AML-193 (cell line): ENCODE measurements at regions not wholly inside any gene's neighbourhood (a gene's known extent, or its start where the extent isn't known, plus 50 kb on each side); places are given as distances from the start of the nearest gene placed in this dataset.

Experiments used
- DNase-seq, 2 experiments: peaks; one replicate each; lab custom pipeline; 2025; lab: John Stamatoyannopoulos, UW

- no peak for DNase-seq
Observed at GRCh38 chr6:18674346-18674745, 287.2 kb downstream of the RNF144B start.

- no peak for DNase-seq
Observed at GRCh38 chr6:18675881-18676280, 288.7 kb downstream of the RNF144B start.

- no peak for DNase-seq
Observed at GRCh38 chr6:18676548-18676947, 289.4 kb downstream of the RNF144B start.

- no peak for DNase-seq
Observed at GRCh38 chr6:18680842-18681241, 293.7 kb downstream of the RNF144B start.

GRCh38 chr6:18681832-18682503 is 294.8 kb downstream of the RNF144B start:
- DNase-seq = no peak

- DNase-seq = no peak
Observed at GRCh38 chr6:18684343-18684742, 297.2 kb downstream of the RNF144B start.

- DNase-seq = no peak
Observed at GRCh38 chr6:18692929-18693685, 306.0 kb downstream of the RNF144B start.

GRCh38 chr6:18693881-18694280 is 306.7 kb downstream of the RNF144B start:
- DNase-seq = no peak

- DNase-seq = no peak
Observed at GRCh38 chr6:18703546-18703945, 316.4 kb downstream of the RNF144B start.

GRCh38 chr6:18707714-18708439 is 320.7 kb downstream of the RNF144B start:
- no peak for DNase-seq

GRCh38 chr6:18712595-18712994 is 325.4 kb downstream of the RNF144B start:
- DNase-seq = no peak

GRCh38 chr6:18720075-18720474 is 332.9 kb downstream of the RNF144B start:
- DNase-seq = no peak

- no peak for DNase-seq
Observed at GRCh38 chr6:18724056-18724455, 336.9 kb downstream of the RNF144B start.

- no peak for DNase-seq
Observed at GRCh38 chr6:18725449-18725848, 338.3 kb downstream of the RNF144B start.

GRCh38 chr6:18733921-18734550 is 346.9 kb downstream of the RNF144B start:
- no peak for DNase-seq

GRCh38 chr6:18741741-18742140 is 354.6 kb downstream of the RNF144B start:
- DNase-seq = no peak

GRCh38 chr6:18742406-18742805 is 355.3 kb downstream of the RNF144B start:
- no peak for DNase-seq

GRCh38 chr6:18746727-18747126 is 359.6 kb downstream of the RNF144B start:
- no peak for DNase-seq

- no peak for DNase-seq
Observed at GRCh38 chr6:18748314-18748713, 361.2 kb downstream of the RNF144B start.

- no peak for DNase-seq
Observed at GRCh38 chr6:18752278-18753068, 365.3 kb downstream of the RNF144B start.

GRCh38 chr6:18753076-18753475 is 365.9 kb downstream of the RNF144B start:
- DNase-seq = no peak

GRCh38 chr6:18763086-18763485 is 375.9 kb downstream of the RNF144B start:
- DNase-seq = no peak
